Activated CD8-positive, alpha-beta T cell treated with anti-CD3 and anti-CD28 coated beads for 36 hours (primary cell): ENCODE measurements at regions not wholly inside any gene's neighbourhood (a gene's known extent, or its start where the extent isn't known, plus 50 kb on each side); places are given as distances from the start of the nearest gene placed in this dataset.

Experiments
- ATAC-seq: fragments of 200-7000 bp; cut with Tn5 transposase; one replicate; pipeline ENCODE4 v1.10.0; 2021; ENCODE audit warnings: mild to moderate bottlenecking, moderate library complexity
- CTCF ChIA-PET: fragments of 350-600 bp; sonication (Branson Sonifier 250); formaldehyde crosslinking; loops from one replicate; lab custom pipeline; 2021; ENCODE audit warnings: antibody characterized with exemption; lab: Charles Lee
- POLR2A ChIA-PET: fragments of 350-600 bp; sonication (Branson Sonifier 250); formaldehyde crosslinking; loops from one replicate; lab custom pipeline; 2021; ENCODE audit warnings: antibody characterized with exemption; lab: Charles Lee
- DNase-seq: peaks from one replicate; pipeline ENCODE4 v3.0.0-alpha.2; 2020
- H3K27ac Mint-ChIP-seq: one replicate; pipeline ENCODE4 v1.8.0; 2021; ENCODE audit warnings: mild to moderate bottlenecking, mixed read lengths
- H3K27me3 Mint-ChIP-seq: one replicate; pipeline ENCODE4 v1.8.0; 2021; ENCODE audit warnings: mixed read lengths
- H3K36me3 Mint-ChIP-seq: one replicate; pipeline ENCODE4 v1.8.0; 2021; ENCODE audit warnings: low read depth, mixed read lengths
- H3K4me1 Mint-ChIP-seq: one replicate; pipeline ENCODE4 v1.8.0; 2021; ENCODE audit warnings: low read depth, mixed read lengths
- H3K4me3 Mint-ChIP-seq: one replicate; pipeline ENCODE4 v1.8.0; 2021; ENCODE audit warnings: mild to moderate bottlenecking, moderate library complexity, mixed read lengths
- H3K9me3 Mint-ChIP-seq: one replicate; pipeline ENCODE4 v1.8.0; 2021; ENCODE audit warnings: mixed read lengths
- CTCF ChIP-seq: fragments of 200-600 bp; IDR thresholded peaks from one replicate; pipeline ENCODE4 v1.8.0; 2022; ENCODE audit warnings: antibody characterized with exemption, mild to moderate bottlenecking
- intact Hi-C: fragments of 100-400 bp; cut with micrococcal nuclease; formaldehyde crosslinking; loops from one replicate; pipeline ENCODE4 v1.10.0; 2022

- intact Hi-C loops = loop anchor here (10.0 kb wide), 1 partner anchor 168 kb away; the partner anchor contains the start of gene PALS2
- no peak for DNase-seq
Measured at GRCh38 chr7:24406789-24407299, 122.9 kb downstream of the NPY start.

GRCh38 chr7:24407965-24408364, 124.0 kb downstream of the NPY start:
- TF ChIP-seq CTCF = no peak

More at GRCh38 chr7:24406789-24407299, 122.9 kb downstream of the NPY start:
- Mint-ChIP-seq H3K36me3 (no peaks in the 10 kb centered on the region), H3K4me3 (no peak overlapping the region), H3K27ac (no peak overlapping the region), H3K9me3 (no peaks in the 10 kb centered on the region), H3K27me3 (peaks cover 3% of the 10 kb centered on the region), H3K4me1 (peaks cover 7% of the 10 kb centered on the region)
- no peak for ATAC-seq
- ChIA-PET POLR2A (no interaction called here), CTCF (interaction anchor here (1.4 kb wide), 1 partner anchor 259 kb away, joined by 3 read pairs; no protein-coding TSS in a partner anchor)
- TF ChIP-seq CTCF = no peak

GRCh38 chr7:24408798-24409430, 124.9 kb downstream of the NPY start:
- no peak for DNase-seq
- Mint-ChIP-seq H3K4me1 (peaks cover 7% of the 10 kb centered on the region), H3K27ac (no peak overlapping the region), H3K27me3 (peaks cover 2% of the 10 kb centered on the region), H3K9me3 (peaks cover 3% of the 10 kb centered on the region), H3K4me3 (no peak overlapping the region), H3K36me3 (no peaks in the 10 kb centered on the region)
- ATAC-seq = no peak
- TF ChIP-seq CTCF = no peak
- CTCF ChIA-PET = interaction anchor here (1.1 to 1.2 kb wide), 2 partner anchors 9 to 13 kb away, joined by 3 to 4 read pairs; no protein-coding TSS in a partner anchor
- intact Hi-C loops = loop anchor here (10.0 kb wide), 1 partner anchor 166 kb away; the partner anchor contains the start of gene PALS2
- POLR2A ChIA-PET = no interaction called here

More at GRCh38 chr7:24407965-24408364, 124.0 kb downstream of the NPY start:
- peaks cover 7% of the 10 kb centered on the region for H3K4me1 Mint-ChIP-seq
- H3K27me3 Mint-ChIP-seq = peaks cover 4% of the 10 kb centered on the region
- no peaks in the 10 kb centered on the region for H3K36me3 Mint-ChIP-seq
- no peaks in the 10 kb centered on the region for H3K9me3 Mint-ChIP-seq
- no peak overlapping the region for H3K4me3 Mint-ChIP-seq
- no peak overlapping the region for H3K27ac Mint-ChIP-seq
- CTCF ChIA-PET = interaction anchor here (1.2 kb wide), 1 partner anchor 14 kb away, joined by 3 read pairs; no protein-coding TSS in a partner anchor
- intact Hi-C loops = loop anchor here (10.0 kb wide), 1 partner anchor 167 kb away; the partner anchor contains the start of gene PALS2
- POLR2A ChIA-PET = interaction anchor here (0.6 kb wide), 1 partner anchor 8 kb away, joined by 3 read pairs; no protein-coding TSS in a partner anchor
- no peak for ATAC-seq
- no peak for DNase-seq

GRCh38 chr7:24409431-24410024, 125.5 kb downstream of the NPY start:
- intact Hi-C loops = loop anchor here (10.0 kb wide), 1 partner anchor 165 kb away; the partner anchor contains the start of gene PALS2
- CTCF ChIA-PET = interaction anchor here (1.1 kb wide), 1 partner anchor 9 kb away, joined by 4 read pairs; no protein-coding TSS in a partner anchor
- POLR2A ChIA-PET = no interaction called here

More at GRCh38 chr7:24409431-24410024, 125.5 kb downstream of the NPY start:
- H3K27ac Mint-ChIP-seq = no peak overlapping the region
- no peaks in the 10 kb centered on the region for H3K36me3 Mint-ChIP-seq
- no peak for TF ChIP-seq CTCF
- ATAC-seq (no peak), DNase-seq (no peak)
- H3K4me3 Mint-ChIP-seq = no peak overlapping the region
- peaks cover 2% of the 10 kb centered on the region for H3K27me3 Mint-ChIP-seq
- H3K4me1 Mint-ChIP-seq = peaks cover 7% of the 10 kb centered on the region
- H3K9me3 Mint-ChIP-seq = peaks cover 6% of the 10 kb centered on the region
